ENCODE measurements at regions not wholly inside any gene's neighbourhood (a gene's known extent, or its start where the extent isn't known, plus 50 kb on each side); places are given as distances from the start of the nearest gene placed in this dataset.

DNA sequence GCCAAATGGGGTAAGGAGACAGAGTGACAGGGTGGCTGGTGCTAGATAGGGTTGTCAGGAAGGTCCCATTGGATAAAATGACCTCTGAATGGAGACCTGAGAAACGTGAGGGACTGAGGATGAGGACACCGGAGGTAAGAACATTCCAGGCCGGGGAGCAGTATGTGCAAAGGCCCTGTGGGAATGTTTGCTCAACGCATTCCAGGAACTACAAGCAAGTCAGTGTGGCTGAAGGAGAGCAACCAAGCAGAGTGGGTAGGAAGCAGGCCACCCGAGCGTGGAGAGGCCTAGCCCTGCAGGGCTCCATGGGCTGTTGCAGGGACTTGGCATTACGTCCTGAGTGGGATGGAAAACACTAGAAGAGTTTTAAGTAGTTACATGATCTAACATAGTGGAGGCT is 185.6 kb downstream of the ZBTB18 start:
- TF ChIP-seq EZH2 (IDR thresholded peaks at IDR 0.05): no peak
- TF ChIP-seq POLR2AphosphoS5 (IDR thresholded peaks at IDR 0.05; ENCODE audit: borderline replicate concordance, low read depth, low read length): no peak
- no peak for TF ChIP-seq FOXP2 (optimal IDR thresholded peaks at IDR 0.05; ENCODE audit: control extremely low read depth, extremely low read length, insufficient read depth)

Data from SK-N-MC (cell line).